Activated T-helper 2 cell treated with anti-CD3 and anti-CD28 coated beads, Interferon-gamma antibody, Interleukin-2, Interleukin-4, amounts not matched to agents 10 μg/mL and 5 μg/mL and 100 μg/mL, durations not matched to agents 14 hours and 24 hours and 36 hours (primary cell): ENCODE measurements at regions not wholly inside any gene's neighbourhood (a gene's known extent, or its start where the extent isn't known, plus 50 kb on each side); places are given as distances from the start of the nearest gene placed in this dataset.

ENCODE experiments used
- DNase-seq: peaks from one replicate; pipeline ENCODE4 v3.0.0; 2021; ENCODE audit warnings: low spot score
- H3K27ac Mint-ChIP-seq: one replicate; pipeline ENCODE4 v1.8.0; 2021; ENCODE audit warnings: mixed read lengths
- H3K27me3 Mint-ChIP-seq: one replicate; pipeline ENCODE4 v1.8.0; 2021; ENCODE audit warnings: low read depth, mixed read lengths
- H3K36me3 Mint-ChIP-seq: one replicate; pipeline ENCODE4 v1.8.0; 2021; ENCODE audit warnings: low read depth, mixed read lengths
- H3K4me1 Mint-ChIP-seq: one replicate; pipeline ENCODE4 v1.8.0; 2021; ENCODE audit warnings: low read depth, mixed read lengths
- H3K4me3 Mint-ChIP-seq: one replicate; pipeline ENCODE4 v1.8.0; 2021; ENCODE audit warnings: low read depth, mild to moderate bottlenecking, moderate library complexity, mixed read lengths
- H3K9me3 Mint-ChIP-seq: one replicate; pipeline ENCODE4 v1.8.0; 2021; ENCODE audit warnings: mixed read lengths
- intact Hi-C: fragments of 100-400 bp; cut with micrococcal nuclease; formaldehyde crosslinking; loops from one replicate; pipeline ENCODE4 v1.15.1; 2023

- no peak for DNase-seq
- H3K4me1 Mint-ChIP-seq = peaks cover 5% of the 10 kb centered on the region
- no peaks in the 10 kb centered on the region for H3K9me3 Mint-ChIP-seq
- intact Hi-C loops = no loop called here
- H3K36me3 Mint-ChIP-seq = no peaks in the 10 kb centered on the region
- no peaks in the 10 kb centered on the region for H3K27me3 Mint-ChIP-seq
- H3K4me3 Mint-ChIP-seq = no peak overlapping the region
- H3K27ac Mint-ChIP-seq = no peak overlapping the region
Observed at GRCh38 chr11:15742626-15743519, 613.5 kb downstream of the SOX6 start.

GRCh38 chr11:15744693-15745092, 611.7 kb downstream of the SOX6 start:
- Mint-ChIP-seq H3K27me3 (no peaks in the 10 kb centered on the region), H3K4me1 (peaks cover 5% of the 10 kb centered on the region), H3K9me3 (no peaks in the 10 kb centered on the region), H3K27ac (no peak overlapping the region), H3K4me3 (no peak overlapping the region), H3K36me3 (no peaks in the 10 kb centered on the region)
- intact Hi-C loops = no loop called here
- DNase-seq = no peak

- H3K4me1 Mint-ChIP-seq = peaks cover 5% of the 10 kb centered on the region
Observed at GRCh38 chr11:15745266-15745665, 611.1 kb downstream of the SOX6 start.

GRCh38 chr11:15747671-15748070, 608.7 kb downstream of the SOX6 start:
- H3K4me3 Mint-ChIP-seq = no peak overlapping the region
- intact Hi-C loops = loop anchor here (2.0 kb wide), 1 partner anchor 71 kb away; no protein-coding TSS in a partner anchor
- H3K36me3 Mint-ChIP-seq = no peaks in the 10 kb centered on the region
- DNase-seq = no peak
- H3K27ac Mint-ChIP-seq = no peak overlapping the region
- H3K9me3 Mint-ChIP-seq = no peaks in the 10 kb centered on the region
- H3K4me1 Mint-ChIP-seq = peaks cover 5% of the 10 kb centered on the region
- H3K27me3 Mint-ChIP-seq = no peaks in the 10 kb centered on the region

More at GRCh38 chr11:15745266-15745665, 611.1 kb downstream of the SOX6 start:
- no peak for DNase-seq
- intact Hi-C loops = no loop called here
- Mint-ChIP-seq H3K9me3 (no peaks in the 10 kb centered on the region), H3K4me3 (no peak overlapping the region), H3K36me3 (no peaks in the 10 kb centered on the region), H3K27me3 (no peaks in the 10 kb centered on the region), H3K27ac (no peak overlapping the region)

- H3K27ac Mint-ChIP-seq = no peak overlapping the region
- no peaks in the 10 kb centered on the region for H3K36me3 Mint-ChIP-seq
- DNase-seq = no peak
- no peaks in the 10 kb centered on the region for H3K27me3 Mint-ChIP-seq
- no peak overlapping the region for H3K4me3 Mint-ChIP-seq
- H3K9me3 Mint-ChIP-seq = peaks cover under 1% of the 10 kb centered on the region
- peaks cover 5% of the 10 kb centered on the region for H3K4me1 Mint-ChIP-seq
- intact Hi-C loops = no loop called here
Observed at GRCh38 chr11:15748132-15748531, 608.2 kb downstream of the SOX6 start.

GRCh38 chr11:15748741-15749140, 607.6 kb downstream of the SOX6 start:
- H3K27ac Mint-ChIP-seq = no peak overlapping the region
- no peaks in the 10 kb centered on the region for H3K36me3 Mint-ChIP-seq
- intact Hi-C loops = no loop called here
- peaks cover 5% of the 10 kb centered on the region for H3K9me3 Mint-ChIP-seq
- H3K4me3 Mint-ChIP-seq = no peak overlapping the region
- peaks cover 5% of the 10 kb centered on the region for H3K4me1 Mint-ChIP-seq
- no peaks in the 10 kb centered on the region for H3K27me3 Mint-ChIP-seq
- DNase-seq = no peak

- Mint-ChIP-seq H3K36me3 (no peaks in the 10 kb centered on the region), H3K4me3 (no peak overlapping the region), H3K4me1 (peaks cover 13% of the 10 kb centered on the region), H3K9me3 (peaks cover 13% of the 10 kb centered on the region), H3K27ac (no peak overlapping the region), H3K27me3 (no peaks in the 10 kb centered on the region)
- intact Hi-C loops = no loop called here
- DNase-seq = no peak
Observed at GRCh38 chr11:15750535-15751308, 605.6 kb downstream of the SOX6 start.

GRCh38 chr11:15754221-15754620, 602.1 kb downstream of the SOX6 start:
- H3K4me3 Mint-ChIP-seq = no peak overlapping the region
- H3K9me3 Mint-ChIP-seq = peaks cover 13% of the 10 kb centered on the region
- peaks cover 7% of the 10 kb centered on the region for H3K4me1 Mint-ChIP-seq
- DNase-seq = no peak
- no peaks in the 10 kb centered on the region for H3K27me3 Mint-ChIP-seq
- no peaks in the 10 kb centered on the region for H3K36me3 Mint-ChIP-seq
- H3K27ac Mint-ChIP-seq = peak overlapping the region; percentile 64
- intact Hi-C loops = loop anchor here (2.0 kb wide), 2 partner anchors 57 to 65 kb away; no protein-coding TSS in a partner anchor

GRCh38 chr11:15757048-15757698, 599.2 kb downstream of the SOX6 start:
- Mint-ChIP-seq H3K27me3 (no peaks in the 10 kb centered on the region), H3K27ac (no peak overlapping the region), H3K4me1 (peaks cover 7% of the 10 kb centered on the region), H3K9me3 (peaks cover 13% of the 10 kb centered on the region), H3K36me3 (no peaks in the 10 kb centered on the region), H3K4me3 (no peak overlapping the region)
- no peak for DNase-seq
- intact Hi-C loops = no loop called here

- Mint-ChIP-seq H3K4me1 (peaks cover 7% of the 10 kb centered on the region), H3K27ac (no peak overlapping the region), H3K36me3 (no peaks in the 10 kb centered on the region), H3K9me3 (peaks cover 6% of the 10 kb centered on the region), H3K27me3 (no peaks in the 10 kb centered on the region), H3K4me3 (no peak overlapping the region)
- intact Hi-C loops = no loop called here
- DNase-seq = no peak
Observed at GRCh38 chr11:15758857-15759465, 597.4 kb downstream of the SOX6 start.

GRCh38 chr11:15761235-15761634, 595.1 kb downstream of the SOX6 start:
- no peaks in the 10 kb centered on the region for H3K9me3 Mint-ChIP-seq
- intact Hi-C loops = no loop called here
- no peaks in the 10 kb centered on the region for H3K27me3 Mint-ChIP-seq
- no peaks in the 10 kb centered on the region for H3K4me1 Mint-ChIP-seq
- H3K36me3 Mint-ChIP-seq = no peaks in the 10 kb centered on the region
- no peak for DNase-seq
- H3K27ac Mint-ChIP-seq = no peak overlapping the region
- no peak overlapping the region for H3K4me3 Mint-ChIP-seq

GRCh38 chr11:15764326-15764725, 592.0 kb downstream of the SOX6 start:
- H3K27ac Mint-ChIP-seq = no peak overlapping the region

More at GRCh38 chr11:15764326-15764725, 592.0 kb downstream of the SOX6 start:
- no peak for DNase-seq
- H3K36me3 Mint-ChIP-seq = no peaks in the 10 kb centered on the region
- no peaks in the 10 kb centered on the region for H3K27me3 Mint-ChIP-seq
- intact Hi-C loops = no loop called here
- no peak overlapping the region for H3K4me3 Mint-ChIP-seq
- H3K4me1 Mint-ChIP-seq = no peaks in the 10 kb centered on the region
- H3K9me3 Mint-ChIP-seq = no peaks in the 10 kb centered on the region
